OCI-LY3 (cell line): ENCODE measurements at regions not wholly inside any gene's neighbourhood (a gene's known extent, or its start where the extent isn't known, plus 50 kb on each side); places are given as distances from the start of the nearest gene placed in this dataset.

Experiments
- CTCF ChIP-seq: fragments of 200-600, 300-600 bp; sonication (generic); IDR thresholded peaks from 2 replicates; pipeline ENCODE4 v1.5.1; 2014; ENCODE audit warnings: antibody characterized with exemption, low read length, low read depth
- EZH2phosphoT487 ChIP-seq: fragments of 200-600 bp; shearing (Covaris generic); IDR thresholded peaks from 2 replicates; pipeline ENCODE4 v1.6.1; 2018; ENCODE audit warnings: antibody characterized with exemption, mixed run types, low read depth

GRCh38 chr5:56763182-56763581 lies 52.2 kb upstream of the MAP3K1 start:
- TF ChIP-seq CTCF (no peak), EZH2phosphoT487 (no peak)
